GM08714 (cell line): ENCODE measurements at regions not wholly inside any gene's neighbourhood (a gene's known extent, or its start where the extent isn't known, plus 50 kb on each side); places are given as distances from the start of the nearest gene placed in this dataset.
"Not testable (repeated sequence)": the region's sequence is repeated elsewhere in the genome, so short reads cannot be mapped to it uniquely, and the experiment has no call there.

Experiments
- H3K4me3 ChIP-seq: fragments of 200-500 bp; sonication (Bioruptor generic); 2 replicates; pipeline ENCODE4 v1.5.1; 2014; ENCODE audit warnings: mild to moderate bottlenecking, low read length, inconsistent platforms
- ZNF274 ChIP-seq: IDR thresholded peaks from 2 replicates; pipeline ENCODE4 v1.6.1; 2012; ENCODE audit warnings: mild to moderate bottlenecking, low read depth, low read length

- no peak overlapping the region for H3K4me3 ChIP-seq
- no peak for TF ChIP-seq ZNF274
These were observed 168.9 kb downstream of the FASLG start for GRCh38 chr1:172827841-172828240.

DNA sequence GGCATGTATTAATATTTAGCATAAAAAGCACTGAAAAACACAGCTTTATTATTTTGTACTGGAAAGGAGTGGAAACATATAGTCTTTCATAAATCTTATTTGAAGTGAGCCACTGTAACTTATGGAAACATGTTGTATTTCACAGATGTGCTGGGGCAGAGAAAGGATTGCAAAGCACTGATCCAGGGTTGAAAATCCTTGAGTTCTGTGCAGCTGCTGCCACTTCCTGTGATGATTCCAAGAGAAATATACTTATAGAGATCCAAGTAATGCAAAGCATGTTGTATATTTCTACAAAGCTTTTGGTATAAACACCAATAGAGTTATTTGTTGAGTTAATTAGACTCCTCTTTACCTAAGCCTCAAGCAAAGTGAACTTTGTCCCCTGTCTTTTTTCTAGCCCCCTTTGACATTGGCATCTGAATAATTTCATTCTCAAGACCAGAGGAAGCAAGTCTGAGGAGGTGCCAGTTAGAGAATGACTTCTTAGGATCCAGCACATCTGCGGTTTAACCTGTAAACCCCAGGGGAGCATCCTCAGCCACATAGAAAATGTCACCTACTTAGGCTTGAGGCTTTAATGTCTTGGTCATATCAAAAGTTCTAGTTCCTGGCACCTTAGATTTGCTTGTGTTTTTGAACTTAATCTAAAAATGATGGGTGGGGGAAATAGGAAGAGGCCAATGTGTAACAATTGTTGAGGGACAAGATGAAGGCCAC, 173.3 kb downstream of the FASLG start:
- H3K4me3 ChIP-seq: no peak overlapping the region
- no peak for TF ChIP-seq ZNF274

- no peak overlapping the region for H3K4me3 ChIP-seq
- TF ChIP-seq ZNF274: no peak
These were observed 175.1 kb downstream of the FASLG start for GRCh38 chr1:172833954-172834353.

GRCh38 chr1:172834609-172835008, 175.7 kb downstream of the FASLG start:
- H3K4me3 ChIP-seq: no peak overlapping the region
- no peak for TF ChIP-seq ZNF274

DNA sequence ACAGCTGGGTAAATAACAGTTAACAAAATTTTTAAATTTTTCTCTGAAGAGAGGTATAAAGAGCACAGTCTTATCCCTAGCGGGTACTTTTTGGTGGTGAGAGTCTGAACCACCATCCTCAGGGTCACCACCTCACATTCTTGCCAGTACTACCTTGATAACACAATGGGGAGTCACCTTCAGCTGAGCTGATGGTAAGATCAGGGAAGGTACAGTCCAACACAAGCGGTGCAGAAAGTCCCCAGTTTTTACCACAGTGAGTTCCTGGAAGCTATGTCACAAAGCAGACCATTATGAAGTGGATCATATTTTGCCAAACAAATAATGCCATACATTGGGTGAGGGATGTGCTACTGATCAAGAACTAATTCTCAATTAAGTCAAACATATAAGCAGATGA, 176.9 kb downstream of the FASLG start:
- H3K4me3 ChIP-seq: no peak overlapping the region
- no peak for TF ChIP-seq ZNF274

- TF ChIP-seq ZNF274: no peak
- H3K4me3 ChIP-seq: no peak overlapping the region
These were observed 179.1 kb downstream of the FASLG start for GRCh38 chr1:172837816-172838679.

DNA sequence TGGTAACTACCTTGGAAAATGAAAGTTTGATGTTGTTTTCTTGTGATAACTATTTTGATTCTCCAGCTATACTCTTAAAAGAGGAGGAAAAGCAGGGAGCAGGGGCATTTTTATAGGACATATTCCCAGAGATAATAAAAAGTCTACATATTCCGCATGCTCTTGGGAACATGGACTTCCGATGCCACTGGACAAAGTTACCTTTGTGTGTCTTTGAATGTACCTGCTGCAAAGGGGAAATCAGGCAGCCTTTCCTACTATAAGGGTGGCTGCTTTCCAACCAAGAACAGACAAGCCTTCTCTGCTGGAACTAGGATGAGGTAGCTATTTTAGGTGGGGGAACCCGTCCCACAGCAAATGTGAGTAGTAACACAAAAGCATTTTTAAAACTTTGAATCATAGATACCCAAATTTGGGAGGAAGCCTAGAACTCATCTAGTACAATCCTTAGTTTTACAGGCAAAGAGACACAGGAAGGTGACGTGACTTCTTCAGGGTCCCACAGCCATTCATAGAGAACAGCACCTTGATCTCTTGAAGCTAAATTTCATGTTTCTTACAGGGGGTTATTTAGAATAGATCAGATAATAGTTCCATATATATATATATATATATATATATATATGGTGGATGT, 179.9 kb downstream of the FASLG start:
- no peak overlapping the region for H3K4me3 ChIP-seq
- TF ChIP-seq ZNF274: no peak

GRCh38 chr1:172839639-172840038, 180.7 kb downstream of the FASLG start:
- not testable (repeated sequence) for H3K4me3 ChIP-seq

GRCh38 chr1:172843444-172843843, 184.5 kb downstream of the FASLG start:
- H3K4me3 ChIP-seq: no peak overlapping the region
- no peak for TF ChIP-seq ZNF274

DNA sequence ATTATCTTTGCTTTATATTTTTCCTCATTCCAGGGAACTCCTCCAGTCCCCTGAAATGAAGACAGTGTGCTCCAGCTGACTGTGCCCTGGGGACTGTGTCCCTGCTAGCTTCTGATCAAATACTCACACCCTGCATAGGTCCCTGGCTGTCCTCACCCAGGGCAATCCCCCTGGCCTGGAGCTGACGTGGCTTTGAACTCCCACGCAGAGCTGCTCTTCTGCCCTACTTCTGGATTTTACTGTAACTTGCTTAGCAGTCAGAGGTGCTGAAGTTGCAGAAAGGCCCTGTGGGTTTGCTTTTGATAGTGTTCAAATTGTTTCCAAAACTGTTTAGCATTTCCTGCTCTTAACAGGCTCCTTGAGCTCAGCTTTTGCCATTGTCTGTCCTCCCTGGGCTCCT, 186.5 kb downstream of the FASLG start:
- TF ChIP-seq ZNF274: no peak
- no peak overlapping the region for H3K4me3 ChIP-seq

DNA sequence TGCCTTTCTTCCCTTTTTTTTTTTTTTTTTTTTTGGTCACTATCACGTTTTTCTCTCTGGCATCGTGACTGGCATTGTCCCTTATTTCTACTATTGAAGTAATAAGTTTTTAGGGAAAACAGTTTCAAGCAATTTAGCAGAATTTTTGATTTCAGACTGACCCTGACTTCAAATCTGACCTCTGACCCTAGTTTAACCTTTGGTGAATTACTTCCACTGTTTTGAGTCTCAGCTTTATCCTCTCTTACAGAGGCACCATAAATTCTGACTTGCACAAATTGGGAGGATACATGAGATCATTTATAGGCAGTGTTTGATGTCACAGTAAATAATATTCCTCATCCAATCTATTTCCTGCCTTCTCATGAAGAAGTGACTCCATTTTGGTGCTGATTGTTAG, 187.0 kb downstream of the FASLG start:
- no peak overlapping the region for H3K4me3 ChIP-seq
- TF ChIP-seq ZNF274: no peak

DNA sequence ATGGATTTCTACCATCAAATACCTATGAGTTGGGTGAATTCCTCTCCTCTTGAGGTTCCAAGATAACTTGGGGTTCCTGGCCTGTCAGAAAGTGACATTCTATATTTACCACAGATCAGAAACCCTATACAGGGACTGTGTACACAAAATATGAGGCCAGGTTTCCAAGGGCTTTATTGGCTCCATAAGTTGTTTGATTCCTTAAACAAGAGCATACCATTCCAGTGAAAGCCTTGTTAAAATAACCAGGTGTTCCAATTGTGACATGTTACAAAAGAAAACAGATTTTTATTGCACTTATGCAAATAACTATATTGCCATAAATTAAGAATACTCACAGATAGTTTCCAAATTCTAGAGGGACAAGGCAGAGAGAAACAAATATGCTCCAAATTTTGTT, 188.9 kb downstream of the FASLG start:
- not testable (repeated sequence) for H3K4me3 ChIP-seq

DNA sequence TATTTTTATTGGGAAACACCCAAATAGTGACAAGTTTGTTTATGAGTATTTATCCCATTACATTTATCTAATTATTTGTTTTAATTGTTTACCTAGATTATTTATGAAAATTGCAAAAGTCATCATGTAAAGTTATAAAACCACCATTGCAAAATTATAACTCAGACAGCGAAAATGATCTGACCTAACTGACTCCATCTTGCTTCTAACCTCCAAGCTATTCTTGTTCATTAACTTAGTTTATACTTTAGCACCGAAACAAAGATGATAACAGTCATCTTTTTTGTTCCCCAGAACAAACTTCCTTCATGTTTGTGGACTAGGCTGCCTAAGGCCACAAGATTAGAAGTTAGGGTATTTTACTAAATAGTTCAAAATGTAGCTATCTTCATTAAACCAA, 190.8 kb downstream of the FASLG start:
- no peak overlapping the region for H3K4me3 ChIP-seq
- no peak for TF ChIP-seq ZNF274

GRCh38 chr1:172851077-172851476, 192.2 kb downstream of the FASLG start:
- H3K4me3 ChIP-seq: no peak overlapping the region
- no peak for TF ChIP-seq ZNF274

DNA sequence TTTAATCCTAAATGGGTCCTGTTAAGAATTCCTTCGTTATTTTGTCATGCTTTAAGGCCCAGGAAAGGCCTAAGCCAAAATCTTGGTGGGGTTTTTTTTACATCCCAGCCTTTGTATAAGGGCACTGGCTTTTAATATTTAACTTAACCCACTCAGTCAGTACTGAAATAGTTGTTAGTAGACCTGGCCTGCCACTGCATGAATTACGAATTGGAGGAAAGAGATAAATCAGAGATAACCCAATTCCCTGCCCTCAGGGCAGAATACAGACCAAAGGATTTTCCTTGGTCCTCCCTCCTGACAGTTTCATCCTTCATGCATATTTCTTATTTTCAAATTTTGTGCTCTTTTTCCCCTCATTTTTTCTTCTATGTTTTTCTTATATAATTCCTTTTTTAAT, 193.0 kb downstream of the FASLG start:
- H3K4me3 ChIP-seq: no peak overlapping the region
- no peak for TF ChIP-seq ZNF274

GRCh38 chr1:172855983-172856382, 194.8 kb downstream of the TNFSF18 start:
- H3K4me3 ChIP-seq: not testable (repeated sequence)
